NT2/D1 (cell line): ENCODE measurements at regions not wholly inside any gene's neighbourhood (a gene's known extent, or its start where the extent isn't known, plus 50 kb on each side); places are given as distances from the start of the nearest gene placed in this dataset.

Source experiments
- SUZ12 ChIP-seq: IDR thresholded peaks from 2 replicates; pipeline ENCODE4 v1.6.1; 2011; ENCODE audit not compliant: insufficient read length, insufficient read depth; ENCODE audit errors: extremely low read depth
- YY1 ChIP-seq: IDR thresholded peaks from 2 replicates; pipeline ENCODE4 v1.6.1; 2011; ENCODE audit not compliant: insufficient read length, insufficient read depth
- ZNF274 ChIP-seq: IDR thresholded peaks from 2 replicates; pipeline ENCODE4 v1.6.1; 2011; ENCODE audit warnings: mild to moderate bottlenecking, low read depth, low read length

- TF ChIP-seq YY1 (no peak), ZNF274 (no peak), SUZ12 (no peak)
These were observed 58.5 kb upstream of the SESN3 start for GRCh38 chr11:95289378-95290101.
